Ishikawa (cell line): ENCODE measurements at regions not wholly inside any gene's neighbourhood (a gene's known extent, or its start where the extent isn't known, plus 50 kb on each side); places are given as distances from the start of the nearest gene placed in this dataset.
A peak's percentile ranks its signal among the peaks of the same experiment; 100 is the strongest.

Experiments used
- CEBPB ChIP-seq: IDR thresholded peaks from 2 replicates; pipeline ENCODE4 v1.6.1; 2012
- CREB1 ChIP-seq: IDR thresholded peaks from 2 replicates; pipeline ENCODE4 v1.6.1; 2012; ENCODE audit warnings: low read depth
- EGR1 ChIP-seq: IDR thresholded peaks from 2 replicates; pipeline ENCODE4 v1.6.1; 2012
- EP300 ChIP-seq: IDR thresholded peaks from 2 replicates; pipeline ENCODE4 v1.6.1; 2012; ENCODE audit warnings: borderline replicate concordance
- FOXM1 ChIP-seq: IDR thresholded peaks from 2 replicates; pipeline ENCODE4 v1.6.1; 2012; ENCODE audit warnings: low read depth, borderline replicate concordance
- NFIC ChIP-seq: IDR thresholded peaks from 2 replicates; pipeline ENCODE4 v1.6.1; 2012
- RAD21 ChIP-seq: IDR thresholded peaks from 2 replicates; pipeline ENCODE4 v1.6.1; 2012; ENCODE audit warnings: low read depth
- TAF1 ChIP-seq: IDR thresholded peaks from 2 replicates; pipeline ENCODE4 v1.6.1; 2012; ENCODE audit warnings: low read depth, mild to moderate bottlenecking
- TCF12 ChIP-seq: IDR thresholded peaks from 2 replicates; pipeline ENCODE4 v1.6.1; 2012; ENCODE audit warnings: low read depth
- TEAD4 ChIP-seq: IDR thresholded peaks from 2 replicates; pipeline ENCODE4 v1.6.1; 2012
- YY1 ChIP-seq: IDR thresholded peaks from 2 replicates; pipeline ENCODE4 v1.6.1; 2012; ENCODE audit warnings: low read depth
- ZBTB7A ChIP-seq: IDR thresholded peaks from 2 replicates; pipeline ENCODE4 v1.6.1; 2012; ENCODE audit warnings: low read depth
- TF ChIP-seq, protein P1 (sequence below): IDR thresholded peaks from 2 replicates; pipeline ENCODE4 v1.6.1; 2012
- TF ChIP-seq, protein P2 (sequence below): IDR thresholded peaks from 2 replicates; pipeline ENCODE4 v1.6.1; 2012; ENCODE audit warnings: low read depth, mild to moderate bottlenecking
- TF ChIP-seq, protein P3 (sequence below): IDR thresholded peaks from 2 replicates; pipeline ENCODE4 v1.6.1; 2012

DNA sequence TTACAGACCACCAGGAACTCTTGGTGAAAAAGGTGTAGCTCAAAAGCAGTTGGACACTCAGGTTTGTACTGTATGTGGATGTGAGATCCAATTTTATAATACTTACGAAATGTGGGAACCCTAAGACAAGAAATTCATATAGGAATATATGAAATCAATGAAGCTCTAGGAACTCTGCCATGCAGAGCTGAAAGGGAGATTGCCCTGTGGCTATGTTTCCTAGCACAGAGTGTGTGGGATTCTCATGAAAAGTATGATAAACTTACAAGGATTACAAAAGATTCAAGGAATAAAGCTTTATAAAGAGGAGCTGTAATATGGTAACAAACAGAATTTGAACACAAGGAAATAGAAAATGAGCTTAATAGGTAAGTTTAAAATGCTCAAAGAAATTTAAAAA is 205.7 kb upstream of the FAM83B start:
- TF ChIP-seq TCF12 (no peak), EGR1 (no peak), TAF1 (no peak)

DNA sequence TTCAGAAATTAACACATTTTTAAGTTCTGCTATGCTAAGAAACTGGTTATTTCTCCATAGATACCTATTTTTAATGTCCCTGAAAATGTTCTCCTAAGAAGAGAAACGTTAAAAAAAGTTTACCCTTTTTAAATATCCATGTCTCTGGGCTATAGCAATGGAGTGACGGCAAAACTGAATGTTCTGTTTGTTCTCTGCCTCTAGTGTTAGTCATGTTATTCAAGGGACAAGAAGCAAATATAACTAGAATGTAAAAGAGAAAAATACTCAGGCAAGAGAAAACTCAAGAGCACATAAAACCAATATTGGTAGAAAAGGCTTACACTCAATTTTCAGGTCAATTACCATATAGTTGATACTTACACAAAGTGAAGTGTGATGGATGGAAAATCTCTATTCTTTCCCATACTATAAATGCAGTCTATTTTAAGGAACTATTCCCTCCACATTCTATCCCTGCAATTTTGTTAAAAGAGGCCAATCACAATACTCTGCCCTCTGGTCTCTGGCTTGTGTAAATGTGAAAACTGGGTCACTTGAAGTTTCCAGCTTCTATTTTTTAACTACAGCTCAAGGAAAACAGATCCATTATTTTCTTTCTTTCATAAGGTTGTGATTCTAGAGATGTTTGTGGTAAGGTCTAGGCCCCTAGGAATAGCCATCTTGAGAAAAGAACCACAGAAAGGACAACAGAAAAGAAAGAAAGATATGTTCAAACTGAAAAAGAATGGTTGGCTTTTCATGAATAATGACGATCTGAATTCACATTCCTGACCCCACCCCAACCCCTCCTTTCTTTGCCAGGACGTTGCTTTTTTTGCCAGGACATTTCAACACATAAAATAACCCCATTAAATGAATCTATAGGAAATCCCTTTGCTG is 200.3 kb upstream of the FAM83B start:
- TF ChIP-seq EGR1 (no peak), RAD21 (no peak), CREB1 (no peak), TEAD4 (no peak), FOXM1 (no peak), ZBTB7A (no peak)
- TF ChIP-seq, protein P1, sequence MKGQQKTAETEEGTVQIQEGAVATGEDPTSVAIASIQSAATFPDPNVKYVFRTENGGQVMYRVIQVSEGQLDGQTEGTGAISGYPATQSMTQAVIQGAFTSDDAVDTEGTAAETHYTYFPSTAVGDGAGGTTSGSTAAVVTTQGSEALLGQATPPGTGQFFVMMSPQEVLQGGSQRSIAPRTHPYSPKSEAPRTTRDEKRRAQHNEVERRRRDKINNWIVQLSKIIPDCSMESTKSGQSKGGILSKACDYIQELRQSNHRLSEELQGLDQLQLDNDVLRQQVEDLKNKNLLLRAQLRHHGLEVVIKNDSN, result no peak
- TF ChIP-seq, protein P2, sequence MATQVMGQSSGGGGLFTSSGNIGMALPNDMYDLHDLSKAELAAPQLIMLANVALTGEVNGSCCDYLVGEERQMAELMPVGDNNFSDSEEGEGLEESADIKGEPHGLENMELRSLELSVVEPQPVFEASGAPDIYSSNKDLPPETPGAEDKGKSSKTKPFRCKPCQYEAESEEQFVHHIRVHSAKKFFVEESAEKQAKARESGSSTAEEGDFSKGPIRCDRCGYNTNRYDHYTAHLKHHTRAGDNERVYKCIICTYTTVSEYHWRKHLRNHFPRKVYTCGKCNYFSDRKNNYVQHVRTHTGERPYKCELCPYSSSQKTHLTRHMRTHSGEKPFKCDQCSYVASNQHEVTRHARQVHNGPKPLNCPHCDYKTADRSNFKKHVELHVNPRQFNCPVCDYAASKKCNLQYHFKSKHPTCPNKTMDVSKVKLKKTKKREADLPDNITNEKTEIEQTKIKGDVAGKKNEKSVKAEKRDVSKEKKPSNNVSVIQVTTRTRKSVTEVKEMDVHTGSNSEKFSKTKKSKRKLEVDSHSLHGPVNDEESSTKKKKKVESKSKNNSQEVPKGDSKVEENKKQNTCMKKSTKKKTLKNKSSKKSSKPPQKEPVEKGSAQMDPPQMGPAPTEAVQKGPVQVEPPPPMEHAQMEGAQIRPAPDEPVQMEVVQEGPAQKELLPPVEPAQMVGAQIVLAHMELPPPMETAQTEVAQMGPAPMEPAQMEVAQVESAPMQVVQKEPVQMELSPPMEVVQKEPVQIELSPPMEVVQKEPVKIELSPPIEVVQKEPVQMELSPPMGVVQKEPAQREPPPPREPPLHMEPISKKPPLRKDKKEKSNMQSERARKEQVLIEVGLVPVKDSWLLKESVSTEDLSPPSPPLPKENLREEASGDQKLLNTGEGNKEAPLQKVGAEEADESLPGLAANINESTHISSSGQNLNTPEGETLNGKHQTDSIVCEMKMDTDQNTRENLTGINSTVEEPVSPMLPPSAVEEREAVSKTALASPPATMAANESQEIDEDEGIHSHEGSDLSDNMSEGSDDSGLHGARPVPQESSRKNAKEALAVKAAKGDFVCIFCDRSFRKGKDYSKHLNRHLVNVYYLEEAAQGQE, result no peak

DNA sequence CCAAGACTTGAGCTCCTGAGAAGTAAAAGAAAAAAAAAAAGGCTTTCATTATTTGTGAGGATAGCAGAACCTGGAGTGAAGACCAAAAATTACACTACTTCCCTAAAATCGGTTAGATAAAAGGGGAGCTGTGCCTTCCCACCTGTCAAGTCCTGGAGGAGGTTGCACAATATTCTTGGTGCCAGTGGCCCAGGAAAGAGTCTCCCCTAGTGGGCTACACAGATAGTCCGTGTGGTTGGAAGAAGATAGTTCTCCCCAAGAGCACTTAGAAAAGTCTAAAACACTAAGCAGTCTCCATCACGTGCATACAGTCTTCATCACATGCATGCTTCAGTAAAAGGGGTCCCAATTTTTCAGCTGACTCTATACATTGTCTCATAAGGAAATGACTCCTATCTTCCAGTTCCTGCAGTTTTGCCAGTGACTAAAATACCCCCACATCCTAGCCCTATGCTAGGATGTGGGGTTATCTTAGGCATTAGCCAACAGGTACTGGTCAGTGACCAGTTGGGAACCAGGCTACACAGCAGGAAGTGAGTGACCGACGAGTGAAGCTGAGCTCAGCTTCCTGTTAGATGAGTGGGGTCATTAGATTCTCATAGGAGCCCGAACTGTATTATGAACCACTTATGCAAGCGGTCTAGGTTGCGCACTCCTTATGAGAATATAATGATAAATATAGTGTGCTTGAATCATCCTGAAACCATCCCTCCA is 199.5 kb upstream of the FAM83B start:
- TF ChIP-seq, protein P2, result no peak
- TF ChIP-seq TCF12, result no peak
- TF ChIP-seq YY1, result no peak
- no peak for TF ChIP-seq TEAD4

DNA sequence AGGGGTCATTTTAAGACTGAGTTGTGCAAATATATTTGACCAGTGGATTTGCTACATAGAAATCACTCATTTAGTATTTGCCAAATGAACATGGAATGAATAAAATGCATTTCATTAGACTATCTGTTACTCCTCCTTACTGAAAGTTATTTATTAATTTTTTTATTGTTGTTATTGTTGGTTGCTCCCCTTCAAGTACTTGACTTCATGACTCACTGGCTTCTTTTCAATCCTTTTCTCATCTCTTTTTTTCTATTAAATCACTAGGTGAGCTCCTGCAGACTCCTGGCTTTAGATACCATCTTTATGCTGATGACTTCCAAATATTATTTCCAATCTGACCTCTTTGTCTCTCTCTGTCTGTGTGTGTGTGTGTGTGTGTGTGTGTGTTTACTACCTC is 192.2 kb upstream of the FAM83B start:
- no peak for TF ChIP-seq TCF12

DNA sequence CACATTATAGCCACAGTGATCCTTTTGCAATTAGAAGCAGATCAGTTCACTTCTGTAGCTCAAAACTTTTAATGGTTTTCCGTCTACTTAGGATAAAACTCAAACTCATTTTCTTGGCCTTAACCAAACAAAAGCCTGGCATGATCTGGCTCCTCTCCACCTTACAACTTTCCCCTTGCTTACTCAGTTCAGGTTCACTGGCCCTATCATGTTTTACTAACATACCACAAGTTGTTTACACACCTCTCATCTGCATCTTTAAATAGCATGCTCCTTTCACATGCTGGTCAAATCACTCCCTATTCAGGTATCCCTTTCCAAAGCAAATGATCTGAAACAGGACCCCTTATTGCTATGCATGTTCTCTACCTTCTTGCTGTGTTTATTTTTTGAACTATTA is 191.4 kb upstream of the FAM83B start:
- TF ChIP-seq TAF1, result no peak
- TF ChIP-seq EP300, result 0 out of 2 replicates have a peak, but pooled peaks have one; percentile 15

DNA sequence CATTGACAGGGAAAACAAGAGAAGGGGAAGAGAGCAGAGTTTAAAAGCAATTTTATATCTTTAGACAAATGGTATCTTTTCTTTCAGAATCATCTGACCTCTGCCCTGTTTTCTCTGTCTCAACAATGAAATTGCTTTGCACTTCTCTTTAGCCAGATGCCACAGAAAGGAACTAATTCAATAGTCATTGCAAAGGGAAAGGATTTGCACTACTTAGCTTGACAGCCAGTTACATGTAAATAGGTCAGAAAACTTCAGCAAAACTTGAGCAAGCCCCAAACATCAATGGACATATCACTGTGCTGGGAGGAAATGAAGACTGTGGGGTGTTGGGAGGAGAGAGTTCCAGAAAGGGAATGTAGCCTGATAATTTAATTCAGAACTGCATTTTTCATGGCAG is 181.3 kb upstream of the FAM83B start:
- no peak for TF ChIP-seq ZBTB7A
- TF ChIP-seq, protein P2, result no peak
- TF ChIP-seq RAD21, result no peak
- TF ChIP-seq YY1, result no peak
- no peak for TF ChIP-seq CEBPB
- TF ChIP-seq CREB1, result no peak
- TF ChIP-seq NFIC, result no peak
- TF ChIP-seq TAF1, result no peak

DNA sequence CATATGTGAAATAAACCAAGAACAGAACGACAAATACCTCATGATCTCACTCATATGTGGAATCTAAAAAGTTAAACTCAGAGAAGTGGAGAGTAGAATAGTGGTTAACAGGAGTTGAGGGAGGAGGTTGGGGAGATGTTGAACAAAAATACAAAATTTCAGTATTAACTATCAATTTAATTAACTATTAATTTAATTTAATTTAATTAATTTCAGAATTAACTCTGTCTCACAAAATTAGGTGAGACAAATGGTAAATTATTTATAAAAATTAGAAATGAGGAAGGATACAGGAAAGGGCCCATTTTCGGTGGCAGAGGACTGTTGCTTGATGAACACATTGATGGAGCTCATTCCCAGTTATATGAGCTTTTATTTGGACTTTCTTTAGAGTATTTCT is 166.0 kb upstream of the FAM83B start:
- TF ChIP-seq CREB1, result no peak
- no peak for TF ChIP-seq TEAD4
- TF ChIP-seq TAF1, result no peak
- TF ChIP-seq, protein P1, result no peak
- TF ChIP-seq, protein P3, sequence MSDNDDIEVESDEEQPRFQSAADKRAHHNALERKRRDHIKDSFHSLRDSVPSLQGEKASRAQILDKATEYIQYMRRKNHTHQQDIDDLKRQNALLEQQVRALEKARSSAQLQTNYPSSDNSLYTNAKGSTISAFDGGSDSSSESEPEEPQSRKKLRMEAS, result no peak
- TF ChIP-seq NFIC, result no peak
- TF ChIP-seq, protein P2, result no peak
- no peak for TF ChIP-seq EGR1
- TF ChIP-seq RAD21, result no peak
- TF ChIP-seq EP300, result no peak
- TF ChIP-seq TCF12, result no peak
- TF ChIP-seq ZBTB7A, result no peak
